Muscle layer of duodenum (tissue), 2 donors: ENCODE measurements at regions not wholly inside any gene's neighbourhood (a gene's known extent, or its start where the extent isn't known, plus 50 kb on each side); places are given as distances from the start of the nearest gene placed in this dataset.

Experiments
- H3K27ac ChIP-seq: one replicate; pipeline ENCODE4 v1.7.0; 2013; ENCODE audit warnings: mild to moderate bottlenecking, low read length
- H3K27me3 ChIP-seq: one replicate; pipeline ENCODE4 v1.7.0; 2013; ENCODE audit warnings: low read depth, mild to moderate bottlenecking, control low read depth, low read length
- H3K36me3 ChIP-seq, 2 donors: one replicate each; pipeline ENCODE4 v1.7.0; 2013; ENCODE audit warnings: low read length in 2 of 2, control low read depth in 1 of 2, mild to moderate bottlenecking in 1 of 2; ENCODE audit not compliant: insufficient read depth in 2 of 2, control insufficient read depth in 1 of 2
- H3K4me1 ChIP-seq, 2 donors: one replicate each; pipeline ENCODE4 v1.7.0; 2013; ENCODE audit warnings: low read length in 2 of 2, mild to moderate bottlenecking in 2 of 2, control low read depth in 1 of 2, moderate library complexity in 1 of 2; ENCODE audit not compliant: insufficient read depth in 2 of 2, control insufficient read depth in 1 of 2
- H3K4me3 ChIP-seq, 2 donors: one replicate each; pipeline ENCODE4 v1.7.0; 2013; ENCODE audit warnings: low read length in 2 of 2, low read depth in 1 of 2, mild to moderate bottlenecking in 1 of 2
- H3K9me3 ChIP-seq, 2 donors: one replicate each; pipeline ENCODE4 v1.7.0; 2013; ENCODE audit warnings: low read length in 2 of 2, control low read depth in 1 of 2, mild to moderate bottlenecking in 1 of 2; ENCODE audit not compliant: control insufficient read depth in 1 of 2
- donor health status: healthy.

DNA sequence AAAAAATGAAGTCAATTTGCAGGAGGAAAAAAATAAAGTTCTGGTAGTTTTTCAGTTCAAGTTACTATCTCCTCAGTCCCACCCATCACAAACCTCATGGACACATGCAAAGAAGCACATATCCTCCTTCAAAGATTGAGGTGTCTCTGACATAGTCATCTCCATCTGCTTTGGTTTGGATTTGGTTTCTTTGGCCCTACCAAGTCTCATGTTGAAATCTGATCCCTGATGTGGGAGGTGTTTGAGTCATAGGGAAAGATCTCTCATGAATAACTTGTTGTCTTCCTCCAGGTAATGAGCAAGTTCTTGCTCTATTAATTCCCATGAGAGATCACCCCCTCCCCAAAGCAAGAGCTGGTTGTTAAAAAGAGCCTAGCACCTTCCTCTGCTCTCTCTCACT lies 446.8 kb downstream of the IGSF11 start:
- Histone ChIP-seq H3K9me3 (no peaks in the 10 kb centered on the region), H3K27me3 (no peaks in the 10 kb centered on the region), H3K36me3 (no peaks in the 10 kb centered on the region), H3K4me3 (no peak overlapping the region), H3K27ac (no peak overlapping the region), H3K4me1 (no peaks in the 10 kb centered on the region)

- no peaks in the 10 kb centered on the region for H3K27me3 ChIP-seq
- no peaks in the 10 kb centered on the region for H3K4me1 ChIP-seq
- no peak overlapping the region for H3K4me3 ChIP-seq
- no peak overlapping the region for H3K27ac ChIP-seq
- H3K9me3 ChIP-seq, result no peaks in the 10 kb centered on the region
- no peaks in the 10 kb centered on the region for H3K36me3 ChIP-seq
These were observed 441.4 kb downstream of the IGSF11 start for GRCh38 chr3:118593277-118593670.

DNA sequence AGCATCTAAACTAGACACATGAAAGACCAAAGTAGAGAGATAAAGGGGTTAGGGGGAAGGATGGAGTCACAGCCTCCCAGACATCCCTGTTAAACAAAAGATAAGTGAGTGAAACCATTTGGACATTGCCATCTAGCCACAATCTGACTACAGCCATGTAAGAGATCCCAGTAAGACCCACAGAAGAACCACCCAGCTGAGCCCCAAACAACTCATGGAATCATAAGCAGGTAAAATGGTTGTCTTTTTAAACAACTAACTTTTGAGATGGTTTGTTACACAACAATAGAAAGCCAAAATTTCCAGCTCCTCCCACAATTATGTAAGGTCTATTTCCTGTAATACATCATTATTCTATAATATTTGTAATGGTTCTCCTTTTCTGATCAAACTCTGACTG lies 437.5 kb downstream of the IGSF11 start:
- Histone ChIP-seq H3K27ac (no peak overlapping the region), H3K4me1 (no peaks in the 10 kb centered on the region), H3K27me3 (no peaks in the 10 kb centered on the region), H3K4me3 (no peak overlapping the region), H3K36me3 (no peaks in the 10 kb centered on the region), H3K9me3 (no peaks in the 10 kb centered on the region)

GRCh38 chr3:118607915-118608820 lies 426.5 kb downstream of the IGSF11 start:
- no peaks in the 10 kb centered on the region for H3K36me3 ChIP-seq
- H3K4me3 ChIP-seq, result no peak overlapping the region

GRCh38 chr3:118618247-118619040 lies 416.2 kb downstream of the IGSF11 start:
- Histone ChIP-seq H3K9me3 (peaks cover 0 to 2% of the 10 kb centered on the region in 2 donors), H3K4me3 (no peak overlapping the region), H3K27ac (no peak overlapping the region), H3K27me3 (no peaks in the 10 kb centered on the region), H3K36me3 (no peaks in the 10 kb centered on the region), H3K4me1 (no peaks in the 10 kb centered on the region)

More at GRCh38 chr3:118607915-118608820, 426.5 kb downstream of the IGSF11 start:
- Histone ChIP-seq H3K4me1 (no peaks in the 10 kb centered on the region), H3K9me3 (peaks cover 0 to 10% of the 10 kb centered on the region in 2 donors), H3K27me3 (no peaks in the 10 kb centered on the region), H3K27ac (no peak overlapping the region)

GRCh38 chr3:118626453-118626852 lies 408.2 kb downstream of the IGSF11 start:
- no peaks in the 10 kb centered on the region for H3K36me3 ChIP-seq
- H3K4me1 ChIP-seq, result no peaks in the 10 kb centered on the region
- no peak overlapping the region for H3K27ac ChIP-seq
- H3K27me3 ChIP-seq, result no peaks in the 10 kb centered on the region
- H3K9me3 ChIP-seq, result no peaks in the 10 kb centered on the region
- no peak overlapping the region for H3K4me3 ChIP-seq

- H3K27ac ChIP-seq, result no peak overlapping the region
- H3K9me3 ChIP-seq, result no peaks in the 10 kb centered on the region
- no peaks in the 10 kb centered on the region for H3K36me3 ChIP-seq
- H3K4me3 ChIP-seq, result no peak overlapping the region
- no peaks in the 10 kb centered on the region for H3K4me1 ChIP-seq
- no peaks in the 10 kb centered on the region for H3K27me3 ChIP-seq
These were observed 405.8 kb downstream of the IGSF11 start for GRCh38 chr3:118628704-118629341.

GRCh38 chr3:118629821-118630220 lies 404.8 kb downstream of the IGSF11 start:
- Histone ChIP-seq H3K27ac (no peak overlapping the region), H3K4me1 (no peaks in the 10 kb centered on the region), H3K4me3 (no peak overlapping the region), H3K36me3 (no peaks in the 10 kb centered on the region), H3K9me3 (no peaks in the 10 kb centered on the region), H3K27me3 (no peaks in the 10 kb centered on the region)

DNA sequence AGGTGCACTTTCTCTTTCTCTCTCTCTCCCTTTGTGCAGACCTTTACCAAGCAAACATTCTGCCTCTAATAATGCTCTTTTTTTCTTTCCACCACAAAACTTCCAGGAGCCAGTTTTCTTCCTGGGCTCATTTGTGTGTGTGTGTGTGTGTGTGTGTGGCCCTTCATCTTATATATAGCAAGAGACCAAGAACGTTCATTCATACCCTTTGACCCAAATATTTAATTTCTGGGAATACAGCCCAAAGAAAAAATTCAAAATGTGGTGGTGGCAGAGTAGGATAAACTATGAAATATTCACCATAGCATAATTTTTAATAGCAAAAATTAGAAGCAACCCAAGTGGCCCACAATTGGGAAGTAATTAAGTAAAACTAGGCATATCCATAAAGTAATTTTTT lies 398.9 kb downstream of the IGSF11 start:
- Histone ChIP-seq H3K4me1 (no peaks in the 10 kb centered on the region), H3K27me3 (no peaks in the 10 kb centered on the region), H3K36me3 (no peaks in the 10 kb centered on the region), H3K27ac (no peak overlapping the region), H3K4me3 (no peak overlapping the region), H3K9me3 (no peaks in the 10 kb centered on the region)

- Histone ChIP-seq H3K9me3 (no peaks in the 10 kb centered on the region), H3K27me3 (no peaks in the 10 kb centered on the region), H3K27ac (no peak overlapping the region), H3K4me1 (no peaks in the 10 kb centered on the region), H3K4me3 (no peak overlapping the region), H3K36me3 (no peaks in the 10 kb centered on the region)
These were observed 397.8 kb downstream of the IGSF11 start for GRCh38 chr3:118636841-118637240.

DNA sequence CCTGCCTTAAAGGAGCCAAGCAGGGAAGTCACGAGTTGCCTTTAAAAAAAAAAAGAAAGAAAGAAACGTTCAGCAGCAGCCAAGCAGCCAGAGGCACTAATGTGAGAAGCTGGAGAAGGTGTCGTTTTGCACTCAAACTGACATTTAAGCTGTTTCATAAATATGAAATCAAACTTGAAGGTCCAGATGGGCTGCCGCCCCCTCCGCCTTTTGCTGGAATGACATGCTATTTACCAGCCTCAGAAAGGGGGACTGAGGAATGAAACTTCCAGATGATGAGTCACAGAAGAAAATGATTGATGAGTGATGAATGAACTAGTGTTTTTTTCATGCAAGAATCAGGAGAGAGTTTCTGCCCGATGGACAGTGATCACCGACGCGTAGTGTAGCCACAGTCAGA lies 396.8 kb downstream of the IGSF11 start:
- Histone ChIP-seq H3K36me3 (no peaks in the 10 kb centered on the region), H3K27ac (no peak overlapping the region), H3K4me1 (no peaks in the 10 kb centered on the region)

More for the DNA sequence above, 396.8 kb downstream of the IGSF11 start:
- H3K9me3 ChIP-seq, result no peaks in the 10 kb centered on the region
- no peaks in the 10 kb centered on the region for H3K27me3 ChIP-seq
- H3K4me3 ChIP-seq, result no peak overlapping the region
